Activated CD8-positive, alpha-beta memory T cell treated with anti-CD3 and anti-CD28 coated beads, Interleukin-2, amount 10 ng/mL, durations not matched to agents 7 days and 5 days (primary cell): ENCODE measurements at regions not wholly inside any gene's neighbourhood (a gene's known extent, or its start where the extent isn't known, plus 50 kb on each side); places are given as distances from the start of the nearest gene placed in this dataset.
"Not testable (repeated sequence)": the region's sequence is repeated elsewhere in the genome, so short reads cannot be mapped to it uniquely, and the experiment has no call there.

Experiments used
- ATAC-seq: fragments of 150-1000 bp; cut with Tn5 transposase; one replicate; pipeline ENCODE4 v1.10.0; 2021; ENCODE audit warnings: moderate library complexity
- CTCF ChIA-PET: fragments of 350-600 bp; sonication (Branson Sonifier 250); formaldehyde crosslinking; loops from one replicate; lab custom pipeline; 2021; ENCODE audit warnings: antibody characterized with exemption; lab: Charles Lee
- DNase-seq: peaks from one replicate; pipeline ENCODE4 v3.0.0-alpha.2; 2020
- H3K27ac Mint-ChIP-seq: one replicate; pipeline ENCODE4 v1.8.0; 2021; ENCODE audit warnings: mild to moderate bottlenecking, mixed read lengths
- H3K27me3 Mint-ChIP-seq: one replicate; pipeline ENCODE4 v1.8.0; 2021; ENCODE audit warnings: mixed read lengths
- H3K36me3 Mint-ChIP-seq: one replicate; pipeline ENCODE4 v1.8.0; 2021; ENCODE audit warnings: mild to moderate bottlenecking, mixed read lengths
- H3K4me1 Mint-ChIP-seq: one replicate; pipeline ENCODE4 v1.8.0; 2021; ENCODE audit warnings: mixed read lengths
- H3K4me3 Mint-ChIP-seq: one replicate; pipeline ENCODE4 v1.8.0; 2021; ENCODE audit warnings: mild to moderate bottlenecking, moderate library complexity, mixed read lengths
- H3K9me3 Mint-ChIP-seq: one replicate; pipeline ENCODE4 v1.8.0; 2022; ENCODE audit warnings: low read depth, mixed read lengths

GRCh38 chr13:65679240-65679639, 1550.9 kb downstream of the PCDH9 start:
- DNase-seq (no peak), ATAC-seq (no peak)
- Mint-ChIP-seq H3K9me3 (peaks cover 5% of the 10 kb centered on the region), H3K4me1 (no peaks in the 10 kb centered on the region), H3K4me3 (no peak overlapping the region), H3K27me3 (no peaks in the 10 kb centered on the region), H3K36me3 (no peaks in the 10 kb centered on the region), H3K27ac (no peak overlapping the region)
- CTCF ChIA-PET, result no interaction called here

- Mint-ChIP-seq H3K27ac (no peak overlapping the region), H3K4me1 (no peaks in the 10 kb centered on the region), H3K27me3 (no peaks in the 10 kb centered on the region), H3K9me3 (peaks cover 6% of the 10 kb centered on the region), H3K4me3 (no peak overlapping the region), H3K36me3 (no peaks in the 10 kb centered on the region)
- no peak for DNase-seq
- CTCF ChIA-PET, result no interaction called here
- no peak for ATAC-seq
Observed at GRCh38 chr13:65677906-65678305, 1552.2 kb downstream of the PCDH9 start.

GRCh38 chr13:65675383-65675782, 1554.8 kb downstream of the PCDH9 start:
- ATAC-seq, H3K4me3 Mint-ChIP-seq, CTCF ChIA-PET, H3K36me3 Mint-ChIP-seq, H3K4me1 Mint-ChIP-seq, DNase-seq, H3K27me3 Mint-ChIP-seq, H3K27ac Mint-ChIP-seq: not testable (repeated sequence)
- peaks cover 14% of the 10 kb centered on the region for H3K9me3 Mint-ChIP-seq

GRCh38 chr13:65670014-65670625, 1560.0 kb downstream of the PCDH9 start:
- no peaks in the 10 kb centered on the region for H3K4me1 Mint-ChIP-seq
- no peak overlapping the region for H3K27ac Mint-ChIP-seq
- no peaks in the 10 kb centered on the region for H3K36me3 Mint-ChIP-seq
- DNase-seq (no peak), ATAC-seq (no peak)
- CTCF ChIA-PET, result no interaction called here
- H3K27me3 Mint-ChIP-seq, result no peaks in the 10 kb centered on the region
- peaks cover 20% of the 10 kb centered on the region for H3K9me3 Mint-ChIP-seq
- no peak overlapping the region for H3K4me3 Mint-ChIP-seq

GRCh38 chr13:65660731-65661130, 1569.4 kb downstream of the PCDH9 start:
- CTCF ChIA-PET, result no interaction called here
- no peak overlapping the region for H3K27ac Mint-ChIP-seq
- H3K9me3 Mint-ChIP-seq, result peaks cover 13% of the 10 kb centered on the region
- no peaks in the 10 kb centered on the region for H3K4me1 Mint-ChIP-seq
- H3K36me3 Mint-ChIP-seq, result no peaks in the 10 kb centered on the region
- DNase-seq (no peak), ATAC-seq (no peak)
- no peak overlapping the region for H3K4me3 Mint-ChIP-seq
- H3K27me3 Mint-ChIP-seq, result no peaks in the 10 kb centered on the region

GRCh38 chr13:65656740-65657329, 1573.3 kb downstream of the PCDH9 start:
- ATAC-seq (no peak), DNase-seq (no peak)
- Mint-ChIP-seq H3K4me1 (no peaks in the 10 kb centered on the region), H3K36me3 (no peaks in the 10 kb centered on the region), H3K27me3 (no peaks in the 10 kb centered on the region), H3K27ac (no peak overlapping the region), H3K9me3 (peaks cover 5% of the 10 kb centered on the region), H3K4me3 (no peak overlapping the region)
- CTCF ChIA-PET, result no interaction called here

GRCh38 chr13:65653613-65654012, 1576.5 kb downstream of the PCDH9 start:
- Mint-ChIP-seq H3K4me3 (no peak overlapping the region), H3K4me1 (no peaks in the 10 kb centered on the region), H3K36me3 (no peaks in the 10 kb centered on the region), H3K27me3 (no peaks in the 10 kb centered on the region), H3K27ac (no peak overlapping the region), H3K9me3 (peaks cover 3% of the 10 kb centered on the region)
- DNase-seq, result no peak
- CTCF ChIA-PET, result no interaction called here
- ATAC-seq, result no peak

GRCh38 chr13:65650321-65650720, 1579.8 kb downstream of the PCDH9 start:
- CTCF ChIA-PET, result no interaction called here
- Mint-ChIP-seq H3K4me3 (no peak overlapping the region), H3K4me1 (no peaks in the 10 kb centered on the region)

GRCh38 chr13:65642996-65643395, 1587.1 kb downstream of the PCDH9 start:
- no peaks in the 10 kb centered on the region for H3K4me1 Mint-ChIP-seq
- peaks cover 7% of the 10 kb centered on the region for H3K9me3 Mint-ChIP-seq
- no peak overlapping the region for H3K27ac Mint-ChIP-seq
- CTCF ChIA-PET, result no interaction called here
- H3K36me3 Mint-ChIP-seq, result no peaks in the 10 kb centered on the region
- no peaks in the 10 kb centered on the region for H3K27me3 Mint-ChIP-seq
- no peak for DNase-seq
- ATAC-seq, result no peak
- no peak overlapping the region for H3K4me3 Mint-ChIP-seq

More at GRCh38 chr13:65650321-65650720, 1579.8 kb downstream of the PCDH9 start:
- no peaks in the 10 kb centered on the region for H3K36me3 Mint-ChIP-seq
- H3K9me3 Mint-ChIP-seq, result peaks cover 5% of the 10 kb centered on the region
- DNase-seq, result no peak
- H3K27ac Mint-ChIP-seq, result no peak overlapping the region
- H3K27me3 Mint-ChIP-seq, result no peaks in the 10 kb centered on the region
- no peak for ATAC-seq

- no peak overlapping the region for H3K27ac Mint-ChIP-seq
- ATAC-seq, result no peak
- H3K4me3 Mint-ChIP-seq, result no peak overlapping the region
- CTCF ChIA-PET, result no interaction called here
- H3K9me3 Mint-ChIP-seq, result peaks cover 7% of the 10 kb centered on the region
- no peaks in the 10 kb centered on the region for H3K27me3 Mint-ChIP-seq
- DNase-seq, result no peak
- H3K36me3 Mint-ChIP-seq, result no peaks in the 10 kb centered on the region
- H3K4me1 Mint-ChIP-seq, result no peaks in the 10 kb centered on the region
Observed at GRCh38 chr13:65642301-65642700, 1587.8 kb downstream of the PCDH9 start.

GRCh38 chr13:65638572-65639168, 1591.5 kb downstream of the PCDH9 start:
- H3K27me3 Mint-ChIP-seq, result no peaks in the 10 kb centered on the region
- DNase-seq (no peak), ATAC-seq (no peak)
- no peaks in the 10 kb centered on the region for H3K36me3 Mint-ChIP-seq
- H3K9me3 Mint-ChIP-seq, result peaks cover 7% of the 10 kb centered on the region
- CTCF ChIA-PET, result no interaction called here
- no peak overlapping the region for H3K4me3 Mint-ChIP-seq
- H3K27ac Mint-ChIP-seq, result no peak overlapping the region
- no peaks in the 10 kb centered on the region for H3K4me1 Mint-ChIP-seq

- Mint-ChIP-seq H3K4me3 (no peak overlapping the region), H3K9me3 (peaks cover 7% of the 10 kb centered on the region)
- CTCF ChIA-PET, result no interaction called here
Observed at GRCh38 chr13:65633806-65634205, 1596.3 kb downstream of the PCDH9 start.

GRCh38 chr13:65631078-65631477, 1599.1 kb downstream of the PCDH9 start:
- Mint-ChIP-seq H3K9me3 (peaks cover 11% of the 10 kb centered on the region), H3K4me3 (no peak overlapping the region)
- CTCF ChIA-PET, result no interaction called here

More at GRCh38 chr13:65633806-65634205, 1596.3 kb downstream of the PCDH9 start:
- DNase-seq (no peak), ATAC-seq (no peak)
- Mint-ChIP-seq H3K27me3 (no peaks in the 10 kb centered on the region), H3K36me3 (no peaks in the 10 kb centered on the region), H3K4me1 (no peaks in the 10 kb centered on the region), H3K27ac (no peak overlapping the region)

GRCh38 chr13:65629926-65630325, 1600.2 kb downstream of the PCDH9 start:
- no peak overlapping the region for H3K27ac Mint-ChIP-seq
- no peaks in the 10 kb centered on the region for H3K4me1 Mint-ChIP-seq
- H3K9me3 Mint-ChIP-seq, result peaks cover 9% of the 10 kb centered on the region
- H3K36me3 Mint-ChIP-seq, result no peaks in the 10 kb centered on the region
- DNase-seq (no peak), ATAC-seq (no peak)
- H3K4me3 Mint-ChIP-seq, result no peak overlapping the region
- CTCF ChIA-PET, result no interaction called here
- no peaks in the 10 kb centered on the region for H3K27me3 Mint-ChIP-seq

More at GRCh38 chr13:65631078-65631477, 1599.1 kb downstream of the PCDH9 start:
- ATAC-seq, result no peak
- H3K27ac Mint-ChIP-seq, result no peak overlapping the region
- H3K27me3 Mint-ChIP-seq, result no peaks in the 10 kb centered on the region
- H3K4me1 Mint-ChIP-seq, result no peaks in the 10 kb centered on the region
- no peak for DNase-seq
- no peaks in the 10 kb centered on the region for H3K36me3 Mint-ChIP-seq
